ENCODE measurements at regions not wholly inside any gene's neighbourhood (a gene's known extent, or its start where the extent isn't known, plus 50 kb on each side); places are given as distances from the start of the nearest gene placed in this dataset.

GRCh38 chr4:132479543-132479942 lies 669.6 kb upstream of the PCDH10 start (continued):
- TF ChIP-seq CBX3 (IDR thresholded peaks at IDR 0.05; ENCODE audit: low read depth) (no peak), CEBPB (IDR thresholded peaks at IDR 0.05; ENCODE audit: low read depth) (no peak), POLR2A (IDR thresholded peaks at IDR 0.05; ENCODE audit: borderline replicate concordance, extremely low read depth, insufficient read depth, insufficient read length) (no peak), RAD21 (IDR thresholded peaks at IDR 0.05; ENCODE audit: low read depth) (no peak), POLR2AphosphoS5 (IDR thresholded peaks at IDR 0.05; ENCODE audit: low read depth, low read length) (no peak), JUND (IDR thresholded peaks at IDR 0.05) (no peak)

DNA sequence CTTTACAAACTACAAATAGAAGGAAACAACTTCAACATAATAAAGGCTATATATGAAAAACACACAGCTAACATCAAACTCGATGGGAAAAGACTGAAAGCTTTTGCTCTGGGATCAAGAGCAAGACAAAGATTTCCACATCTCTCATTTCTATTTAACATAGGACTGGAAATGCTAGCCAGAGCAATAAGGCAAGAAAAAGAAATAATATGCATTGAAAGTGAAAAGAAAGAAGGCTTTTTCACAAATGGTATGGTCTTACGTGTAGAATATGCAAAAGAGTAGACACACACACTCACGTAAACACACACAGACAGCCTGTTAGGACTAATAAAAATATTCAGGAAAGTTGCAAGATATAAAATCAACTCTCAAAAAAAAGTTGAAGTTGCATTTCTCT lies 660.5 kb upstream of the PCDH10 start:
- RAD21 ChIA-PET (ENCODE audit: low non-redundant PET in 1 of 2, low total read pairs in 2 of 2, uncharacterized antibody in 2 of 2, unreplicated experiment in 2 of 2), result no interaction called here
- DNase-seq (ENCODE audit: low read depth, low spot score), result no peak

More for the DNA sequence above, 660.5 kb upstream of the PCDH10 start:
- no peaks in the 10 kb centered on the region for H3K36me3 ChIP-seq (ENCODE audit: control insufficient read depth in 1 of 2, insufficient read depth in 2 of 2, low read length in 2 of 2)
- H3K4me3 ChIP-seq (replicated peaks in 1 of 2; ENCODE audit: low read depth in 1 of 2, low read length in 2 of 2), result no peak overlapping the region
- ATAC-seq, result no peak
- no peaks in the 10 kb centered on the region for H3K27me3 ChIP-seq (ENCODE audit: insufficient read depth, low read length)
- TF ChIP-seq ZFX (IDR thresholded peaks at IDR 0.05), result no peak
- no peak for TF ChIP-seq TCF7L2 (IDR thresholded peaks at IDR 0.05; ENCODE audit: borderline replicate concordance, extremely low read depth, insufficient read depth, insufficient read length)
- no peak for TF ChIP-seq YY1 (IDR thresholded peaks at IDR 0.05; ENCODE audit: extremely low read depth, insufficient replicate concordance, low read depth, low read length)
- TF ChIP-seq CEBPB (IDR thresholded peaks at IDR 0.05; ENCODE audit: low read depth), result no peak
- TF ChIP-seq, protein P1, sequence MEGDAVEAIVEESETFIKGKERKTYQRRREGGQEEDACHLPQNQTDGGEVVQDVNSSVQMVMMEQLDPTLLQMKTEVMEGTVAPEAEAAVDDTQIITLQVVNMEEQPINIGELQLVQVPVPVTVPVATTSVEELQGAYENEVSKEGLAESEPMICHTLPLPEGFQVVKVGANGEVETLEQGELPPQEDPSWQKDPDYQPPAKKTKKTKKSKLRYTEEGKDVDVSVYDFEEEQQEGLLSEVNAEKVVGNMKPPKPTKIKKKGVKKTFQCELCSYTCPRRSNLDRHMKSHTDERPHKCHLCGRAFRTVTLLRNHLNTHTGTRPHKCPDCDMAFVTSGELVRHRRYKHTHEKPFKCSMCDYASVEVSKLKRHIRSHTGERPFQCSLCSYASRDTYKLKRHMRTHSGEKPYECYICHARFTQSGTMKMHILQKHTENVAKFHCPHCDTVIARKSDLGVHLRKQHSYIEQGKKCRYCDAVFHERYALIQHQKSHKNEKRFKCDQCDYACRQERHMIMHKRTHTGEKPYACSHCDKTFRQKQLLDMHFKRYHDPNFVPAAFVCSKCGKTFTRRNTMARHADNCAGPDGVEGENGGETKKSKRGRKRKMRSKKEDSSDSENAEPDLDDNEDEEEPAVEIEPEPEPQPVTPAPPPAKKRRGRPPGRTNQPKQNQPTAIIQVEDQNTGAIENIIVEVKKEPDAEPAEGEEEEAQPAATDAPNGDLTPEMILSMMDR (IDR thresholded peaks at IDR 0.05 in 2 of 3, conservative IDR thresholded peaks at IDR 0.05 in 1 of 3; ENCODE audit: borderline replicate concordance in 1 of 3, insufficient read depth in 1 of 3, low read depth in 2 of 3, low read length in 2 of 3), result no peak
- TF ChIP-seq POLR2A (IDR thresholded peaks at IDR 0.05; ENCODE audit: borderline replicate concordance, extremely low read depth, insufficient read depth, insufficient read length), result no peak
- TF ChIP-seq SP1 (IDR thresholded peaks at IDR 0.05; ENCODE audit: low read depth), result no peak
- no peak for TF ChIP-seq JUND (IDR thresholded peaks at IDR 0.05)
- TF ChIP-seq ELF1 (IDR thresholded peaks at IDR 0.05; ENCODE audit: borderline replicate concordance, low read depth), result no peak
- no peak for TF ChIP-seq EZH2phosphoT487 (IDR thresholded peaks at IDR 0.05; ENCODE audit: borderline replicate concordance)
- TF ChIP-seq MAX (IDR thresholded peaks at IDR 0.05), result no peak
- no peak for TF ChIP-seq FOSL1 (IDR thresholded peaks at IDR 0.05; ENCODE audit: low read depth)
- TF ChIP-seq REST (IDR thresholded peaks at IDR 0.05; ENCODE audit: low read depth), result no peak
- H3K27ac ChIP-seq (ENCODE audit: low read depth, low read length), result no peak overlapping the region
- H2AFZ ChIP-seq (ENCODE audit: low read depth, low read length, poor library complexity, severe bottlenecking), result no peak overlapping the region
- ChIA-PET CTCF (no interaction called here), POLR2A (no interaction called here)
- no peaks in the 10 kb centered on the region for H3K4me1 ChIP-seq (ENCODE audit: control insufficient read depth in 1 of 2, insufficient read depth in 2 of 2, low read length in 2 of 2)
- BruUV-seq (replicated peaks), result no TSS peak
- H4K20me1 ChIP-seq (ENCODE audit: insufficient read depth), result no peaks in the 10 kb centered on the region
- no peaks in the 10 kb centered on the region for H3K79me2 ChIP-seq (ENCODE audit: insufficient read depth, low read length)
- no peak overlapping the region for H3K4me2 ChIP-seq (ENCODE audit: low read length)
- no peak overlapping the region for H3K9ac ChIP-seq (ENCODE audit: low read length)
- no peaks in the 10 kb centered on the region for H3K9me2 ChIP-seq (ENCODE audit: insufficient read depth)
- no peaks in the 10 kb centered on the region; a peak in 1 of 4 replicates for H3K9me3 ChIP-seq (ENCODE audit: control insufficient read depth in 1 of 2, insufficient read depth in 1 of 2, low read depth in 1 of 2, low read length in 2 of 2)
- intact Hi-C loops (cut with micrococcal nuclease), result no loop called here
